ENCODE measurements at regions not wholly inside any gene's neighbourhood (a gene's known extent, or its start where the extent isn't known, plus 50 kb on each side); places are given as distances from the start of the nearest gene placed in this dataset.

DNA sequence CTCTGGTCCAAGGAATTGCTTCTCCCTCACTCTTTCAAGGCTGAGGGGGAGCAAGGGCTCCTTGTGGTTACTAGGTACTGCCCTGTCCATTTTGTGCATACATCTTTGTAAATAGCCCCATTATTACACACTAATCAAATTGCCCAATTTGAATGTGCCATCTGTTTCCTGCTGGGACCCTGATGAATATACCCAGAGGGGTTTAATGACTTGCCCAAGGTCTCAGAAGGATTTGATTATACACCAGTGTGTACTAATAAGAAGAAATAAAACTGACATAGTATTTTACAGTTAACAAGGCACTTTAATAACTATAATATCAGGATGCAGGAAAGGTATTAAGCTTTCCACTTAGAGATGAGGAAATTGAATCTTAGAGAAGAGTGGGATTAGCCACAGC is 64.6 kb upstream of the PTPRJ start:
- H3K9ac ChIP-seq, result peak overlapping the region in 6 of 11 experiments; percentile 7 to 63 (median 55); a peak in 10 of 22 replicates
- peaks cover 70 to 95% (median 79%) of the 10 kb centered on the region in 10 experiments for H3K4me1 ChIP-seq
- H3K4me3 ChIP-seq, result no peak overlapping the region
- H3K4me2 ChIP-seq, result peak overlapping the region; percentile 32 to 93 (median 83)
- 0 out of 22 replicates have a peak, but pooled peaks of 1 of the 11 experiments have one; percentile 6 for TF ChIP-seq Cebpa-rat (IDR thresholded peaks at IDR 0.05)
- no peaks in the 10 kb centered on the region for H3K36me3 ChIP-seq
- no peaks in the 10 kb centered on the region for H3K9me3 ChIP-seq (replicated peaks in 1 of 11)
- H3K27me3 ChIP-seq, result no peaks in the 10 kb centered on the region
- H4K20me1 ChIP-seq, result no peaks in the 10 kb centered on the region
- H3K27ac ChIP-seq, result peak overlapping the region in 8 of 11 experiments; percentile 15 to 85 (median 76); a peak in 15 of 22 replicates

DNA sequence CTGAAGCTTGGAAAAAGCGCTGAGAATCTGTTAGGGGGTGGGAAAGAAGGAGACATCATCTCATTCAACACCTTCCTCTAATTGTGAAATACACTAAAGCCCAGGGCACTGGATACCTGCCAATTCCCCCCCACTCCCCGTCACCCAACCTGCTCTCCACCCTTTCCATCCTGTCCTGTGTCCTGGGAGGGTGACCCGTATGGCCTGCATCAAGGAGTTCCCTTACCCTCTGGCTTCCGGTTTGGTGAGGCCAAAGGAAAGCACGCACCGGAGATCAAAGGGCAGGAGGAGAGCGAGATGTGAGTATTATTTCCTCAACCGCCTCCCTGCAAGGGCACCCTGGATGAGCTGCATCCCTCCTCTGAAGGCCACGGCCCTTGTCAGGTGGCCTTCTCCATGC is 65.0 kb upstream of the PTPRJ start:
- peak overlapping the region in 6 of 11 experiments; percentile 7 to 63 (median 55); a peak in 10 of 22 replicates for H3K9ac ChIP-seq
- H3K27ac ChIP-seq, result peak overlapping the region in 8 of 11 experiments; percentile 31 to 85 (median 76); a peak in 16 of 22 replicates
- H3K4me2 ChIP-seq, result peak overlapping the region; percentile 32 to 93 (median 83)
- H3K27me3 ChIP-seq, result no peaks in the 10 kb centered on the region
- H3K36me3 ChIP-seq, result no peaks in the 10 kb centered on the region
- H3K9me3 ChIP-seq (replicated peaks in 1 of 11), result no peaks in the 10 kb centered on the region
- peaks cover 70 to 94% (median 76%) of the 10 kb centered on the region in 10 experiments for H3K4me1 ChIP-seq
- H3K4me3 ChIP-seq, result no peak overlapping the region
- H4K20me1 ChIP-seq, result no peaks in the 10 kb centered on the region
- peak in 2 of 11 experiments; percentile 9 to 39; a peak in 1 of 22 replicates for TF ChIP-seq Cebpa-rat (IDR thresholded peaks at IDR 0.05)

DNA sequence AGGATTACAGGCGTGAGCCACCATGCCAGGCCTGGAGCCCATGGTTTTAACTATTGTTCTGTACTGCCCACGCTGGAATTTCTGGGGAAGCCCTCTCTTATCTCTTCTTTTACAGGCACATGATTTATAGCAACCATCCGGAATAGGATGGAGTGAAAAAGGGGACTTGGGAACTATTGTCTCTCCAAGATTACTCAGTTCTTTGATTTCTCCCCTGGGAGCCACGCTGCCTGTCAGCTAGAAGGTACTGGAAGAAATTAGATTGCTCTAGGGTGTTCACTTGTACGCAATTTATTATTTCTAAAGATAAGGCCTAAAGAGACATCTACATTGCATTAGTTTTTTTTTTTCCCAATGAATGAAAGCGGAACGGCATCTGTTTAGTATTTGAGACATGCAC is 65.6 kb upstream of the PTPRJ start:
- Histone ChIP-seq H4K20me1 (no peaks in the 10 kb centered on the region), H3K4me2 (peak overlapping the region; percentile 32 to 93 (median 83); a peak in 21 of 22 replicates)
- no peak for TF ChIP-seq Cebpa-rat (IDR thresholded peaks at IDR 0.05)

DNA sequence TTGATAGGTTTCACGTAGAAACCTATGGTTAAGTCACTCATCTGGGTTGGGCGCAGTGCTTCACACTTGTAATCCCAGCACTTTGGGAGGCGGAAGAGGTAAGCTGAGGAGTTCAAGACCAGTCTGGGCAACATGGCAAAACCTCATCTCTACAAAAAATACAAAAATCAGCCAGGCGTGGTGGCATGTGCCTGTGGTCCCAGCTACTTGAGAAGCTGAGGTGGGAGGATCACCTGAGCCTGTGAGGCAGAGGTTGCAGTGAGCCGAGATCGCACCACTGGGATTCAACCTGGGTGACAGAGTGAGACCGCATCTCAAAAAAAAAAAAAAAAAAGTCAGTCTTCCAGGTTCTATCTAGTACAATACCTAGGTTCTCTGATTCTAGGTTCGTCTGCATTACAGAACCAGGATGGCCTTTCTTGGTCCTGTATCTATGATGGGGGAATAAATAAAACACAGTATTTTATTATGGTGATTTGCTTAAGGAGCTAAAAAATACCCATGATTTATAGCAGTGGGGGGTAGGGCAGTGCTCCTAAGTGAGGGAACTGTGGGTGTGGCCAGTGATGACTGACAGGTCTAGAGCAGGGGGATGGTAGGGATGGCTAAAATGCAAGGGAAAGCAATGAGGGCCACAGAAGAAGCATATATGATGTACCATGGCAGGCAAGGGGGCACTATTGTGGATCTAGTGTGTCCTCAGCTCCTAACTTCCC is 65.5 kb upstream of the NUP160 start:
- peaks cover 0 to 11% (median 5%) of the 10 kb centered on the region in 11 experiments; a peak in 11 of 22 replicates for H3K9me3 ChIP-seq (replicated peaks in 1 of 11)
- H3K27me3 ChIP-seq, result no peaks in the 10 kb centered on the region
- no peak for TF ChIP-seq Cebpa-rat (IDR thresholded peaks at IDR 0.05)
- H3K27ac ChIP-seq, result peak overlapping the region in 4 of 11 experiments; percentile 5 to 85 (median 50); a peak in 4 of 22 replicates
- no peak overlapping the region for H3K4me3 ChIP-seq
- peaks cover 54 to 89% (median 66%) of the 10 kb centered on the region in 10 experiments for H3K4me1 ChIP-seq
- H3K4me2 ChIP-seq, result peak overlapping the region in 7 of 11 experiments; percentile 25 to 88 (median 71); a peak in 6 of 22 replicates
- H3K9ac ChIP-seq, result no peak overlapping the region
- no peaks in the 10 kb centered on the region for H3K36me3 ChIP-seq
- H4K20me1 ChIP-seq, result no peaks in the 10 kb centered on the region

More for the DNA sequence above, 65.6 kb upstream of the PTPRJ start:
- peak overlapping the region in 6 of 11 experiments; percentile 73 to 85 (median 79); a peak in 12 of 22 replicates for H3K27ac ChIP-seq
- peak overlapping the region in 3 of 11 experiments; percentile 51 to 63 (median 59); a peak in 4 of 22 replicates for H3K9ac ChIP-seq
- H3K4me1 ChIP-seq, result peaks cover 64 to 94% (median 72%) of the 10 kb centered on the region in 10 experiments
- H3K4me3 ChIP-seq, result no peak overlapping the region
- no peaks in the 10 kb centered on the region for H3K27me3 ChIP-seq
- peaks cover 0 to under 1% (median 0%) of the 10 kb centered on the region in 11 experiments; a peak in 1 of 22 replicates for H3K9me3 ChIP-seq (replicated peaks in 1 of 11)
- no peaks in the 10 kb centered on the region for H3K36me3 ChIP-seq

DNA sequence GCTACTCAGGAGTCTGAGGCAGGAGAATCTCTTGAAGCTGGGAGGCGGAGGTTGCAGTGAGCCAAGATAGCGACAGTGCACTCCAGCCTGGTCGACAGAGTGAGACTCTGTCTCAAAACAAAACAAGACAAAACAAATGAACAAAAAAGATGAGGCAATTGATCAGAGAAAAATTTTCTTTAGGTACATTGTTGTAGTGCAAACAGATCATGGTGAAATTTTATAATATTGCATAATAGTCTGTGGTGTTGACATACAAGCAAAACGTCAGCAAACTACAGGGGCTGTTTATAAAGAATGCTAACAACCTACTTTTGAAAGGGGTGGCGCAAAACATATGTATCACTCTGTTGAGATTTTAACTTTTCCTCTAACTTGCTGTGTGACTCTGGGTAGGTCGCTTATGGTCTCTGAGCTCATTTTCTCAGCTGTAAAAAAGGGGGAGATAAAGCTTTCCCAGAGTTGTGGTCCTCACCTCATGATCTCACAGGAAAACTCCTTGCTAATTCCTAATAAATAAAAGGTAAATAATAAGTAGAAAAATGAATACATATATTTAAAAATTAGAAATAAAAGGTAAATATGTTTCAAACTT is 64.8 kb upstream of the NUP160 start:
- no peak overlapping the region for H3K9ac ChIP-seq
- H3K9me3 ChIP-seq (replicated peaks in 1 of 11), result peaks cover 0 to 15% (median 7%) of the 10 kb centered on the region in 11 experiments; a peak in 11 of 22 replicates
- H3K4me1 ChIP-seq, result peaks cover 46 to 82% (median 59%) of the 10 kb centered on the region in 10 experiments
- no peaks in the 10 kb centered on the region for H4K20me1 ChIP-seq
- TF ChIP-seq Cebpa-rat (IDR thresholded peaks at IDR 0.05), result 0 out of 22 replicates have a peak, but pooled peaks of 2 of the 11 experiments have one; percentile 11 to 16
- no peaks in the 10 kb centered on the region for H3K27me3 ChIP-seq
- H3K4me3 ChIP-seq, result no peak overlapping the region
- H3K36me3 ChIP-seq, result no peaks in the 10 kb centered on the region
- peak overlapping the region in 7 of 11 experiments; percentile 5 to 88 (median 20); a peak in 8 of 22 replicates for H3K4me2 ChIP-seq
- H3K27ac ChIP-seq, result peak overlapping the region in 2 of 11 experiments; percentile 5 to 85; a peak in 3 of 22 replicates

DNA sequence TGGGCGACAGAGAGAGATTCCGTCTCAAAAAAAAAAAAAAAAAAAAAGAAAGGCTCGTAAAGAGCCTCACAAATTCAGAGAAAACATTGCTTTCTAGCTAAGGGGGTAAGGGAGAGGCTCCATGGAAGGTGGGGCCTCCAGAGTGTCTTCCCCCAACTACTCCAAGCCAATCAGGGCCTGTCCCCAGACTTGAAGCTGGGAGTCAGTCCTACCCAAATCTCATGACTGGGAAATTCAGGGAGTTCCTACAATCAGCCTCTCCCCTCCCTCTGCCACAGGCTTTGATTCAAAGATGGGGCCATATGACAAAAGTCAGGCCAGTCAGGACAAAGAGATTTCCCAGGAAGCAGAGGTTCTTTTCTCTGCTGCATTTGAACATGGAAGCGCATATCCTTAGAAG is 63.0 kb upstream of the NUP160 start:
- Histone ChIP-seq H3K4me2 (0 out of 22 replicates have a peak overlapping the region, but pooled peaks of 1 of the 11 experiments have one; percentile 30), H3K4me1 (peaks cover 28 to 64% (median 41%) of the 10 kb centered on the region in 10 experiments), H3K4me3 (no peak overlapping the region), H3K9me3 (replicated peaks in 1 of 11) (peaks cover 0 to 15% (median 7%) of the 10 kb centered on the region in 11 experiments; a peak in 11 of 22 replicates), H3K27ac (peak overlapping the region in 1 of 11 experiments; percentile 29; a peak in 1 of 22 replicates), H3K27me3 (no peaks in the 10 kb centered on the region), H3K36me3 (no peaks in the 10 kb centered on the region), H3K9ac (no peak overlapping the region), H4K20me1 (no peaks in the 10 kb centered on the region)
- TF ChIP-seq Cebpa-rat (IDR thresholded peaks at IDR 0.05), result no peak

DNA sequence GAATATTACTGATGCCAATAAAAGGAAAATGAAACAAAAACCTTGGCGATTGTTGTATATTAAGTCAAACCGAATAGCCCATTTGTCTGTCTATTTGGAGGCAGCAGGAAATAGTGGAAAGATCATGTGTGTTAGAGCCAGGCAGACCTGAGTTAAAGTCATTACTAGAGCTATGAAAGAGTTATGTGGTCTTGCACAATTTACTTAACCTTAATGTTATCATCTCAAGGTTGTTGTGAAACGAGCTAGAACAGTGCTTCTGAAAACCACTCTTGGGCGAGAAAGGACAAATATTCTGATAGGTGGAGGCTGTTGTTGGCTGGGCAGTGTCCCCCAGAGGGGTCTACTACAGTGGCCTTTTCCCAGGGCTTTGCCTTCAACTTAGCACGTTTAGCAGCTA is 60.0 kb upstream of the NUP160 start:
- TF ChIP-seq Cebpa-rat (IDR thresholded peaks at IDR 0.05), result no peak
- no peak overlapping the region for H3K9ac ChIP-seq
- peaks cover under 1 to 46% (median 14%) of the 10 kb centered on the region in 10 experiments; a peak in 16 of 20 replicates for H3K4me1 ChIP-seq
- H3K27ac ChIP-seq, result no peak overlapping the region; a peak in 1 of 22 replicates
- no peak overlapping the region for H3K4me3 ChIP-seq
- no peaks in the 10 kb centered on the region for H3K36me3 ChIP-seq
- no peaks in the 10 kb centered on the region for H4K20me1 ChIP-seq
- peaks cover 0 to 15% (median 7%) of the 10 kb centered on the region in 11 experiments; a peak in 11 of 22 replicates for H3K9me3 ChIP-seq (replicated peaks in 1 of 11)
- H3K4me2 ChIP-seq, result no peak overlapping the region
- H3K27me3 ChIP-seq, result no peaks in the 10 kb centered on the region

DNA sequence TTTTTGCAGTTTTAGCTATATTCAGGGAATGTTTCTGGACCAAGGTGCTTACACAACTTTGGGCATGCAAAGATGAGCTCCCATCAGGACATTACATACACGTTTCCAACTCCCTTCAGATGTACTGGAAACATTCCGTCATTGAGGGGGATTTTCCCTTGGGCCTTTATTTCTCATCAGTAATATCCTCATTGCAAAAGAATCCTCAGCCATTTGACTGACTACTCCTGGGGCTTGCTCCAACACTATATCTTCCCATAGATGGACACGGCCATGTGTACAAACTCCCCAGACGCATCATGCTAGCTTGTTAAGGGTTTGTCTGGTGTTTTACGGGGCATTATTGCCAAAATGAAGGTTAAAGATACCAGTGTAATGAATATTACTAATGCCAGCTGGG is 59.3 kb upstream of the NUP160 start:
- H4K20me1 ChIP-seq, result no peaks in the 10 kb centered on the region
- TF ChIP-seq Cebpa-rat (IDR thresholded peaks at IDR 0.05), result no peak
- H3K9me3 ChIP-seq (replicated peaks in 1 of 11), result peaks cover 0 to 15% (median 7%) of the 10 kb centered on the region in 11 experiments; a peak in 11 of 22 replicates
- no peak overlapping the region for H3K4me3 ChIP-seq
- no peak overlapping the region for H3K9ac ChIP-seq
- H3K27ac ChIP-seq, result no peak overlapping the region
- H3K36me3 ChIP-seq, result no peaks in the 10 kb centered on the region
- peaks cover 0 to 39% (median 7%) of the 10 kb centered on the region in 10 experiments; a peak in 13 of 20 replicates for H3K4me1 ChIP-seq
- H3K27me3 ChIP-seq, result no peaks in the 10 kb centered on the region
- H3K4me2 ChIP-seq, result no peak overlapping the region

Data from BLaER1 treated with 17β-estradiol and CSF1 and Interleukin-3, amounts not matched to agents 10 nM and 100 nM (cell line).